ENCODE measurements at regions not wholly inside any gene's neighbourhood (a gene's known extent, or its start where the extent isn't known, plus 50 kb on each side); places are given as distances from the start of the nearest gene placed in this dataset.

GRCh38 chr2:22283436-22283835, 1101.5 kb upstream of the KLHL29 start:
- no peak for TF ChIP-seq CTCF (IDR thresholded peaks at IDR 0.05; ENCODE audit: insufficient read depth, low read length, poor library complexity, severe bottlenecking)
- no peak for TF ChIP-seq EZH2phosphoT487 (conservative IDR thresholded peaks at IDR 0.05; ENCODE audit: low read length)
- Histone ChIP-seq H3K4me2 (ENCODE audit: low read depth, low read length, poor library complexity, severe bottlenecking) (no peak overlapping the region), H4K20me1 (ENCODE audit: low read depth, low read length) (no peaks in the 10 kb centered on the region)

GRCh38 chr2:22290302-22290701, 1094.7 kb upstream of the KLHL29 start:
- H3K79me2 ChIP-seq (ENCODE audit: insufficient read depth, low read length), result no peaks in the 10 kb centered on the region
- no peak overlapping the region for H3K27ac ChIP-seq (ENCODE audit: low read depth, low read length)
- no peak overlapping the region for H3K4me3 ChIP-seq (ENCODE audit: insufficient read depth, low read length, poor library complexity, severe bottlenecking)
- H4K20me1 ChIP-seq (ENCODE audit: low read depth, low read length), result no peaks in the 10 kb centered on the region
- H3F3A ChIP-seq (ENCODE audit: insufficient read depth), result no peaks in the 10 kb centered on the region
- no peaks in the 10 kb centered on the region for H3K27me3 ChIP-seq (ENCODE audit: low read length)
- no peaks in the 10 kb centered on the region for H3K9me3 ChIP-seq (ENCODE audit: insufficient read depth, low read length)
- H3K4me2 ChIP-seq (ENCODE audit: low read depth, low read length, poor library complexity, severe bottlenecking), result no peak overlapping the region
- H3K9me2 ChIP-seq (replicated peaks; ENCODE audit: insufficient read depth, low read length), result no peaks in the 10 kb centered on the region
- no peak overlapping the region for H3K9ac ChIP-seq (ENCODE audit: low read length)
- TF ChIP-seq CTCF (IDR thresholded peaks at IDR 0.05; ENCODE audit: insufficient read depth, low read length, poor library complexity, severe bottlenecking) (no peak), EZH2phosphoT487 (conservative IDR thresholded peaks at IDR 0.05; ENCODE audit: low read length) (no peak)
- H2AFZ ChIP-seq (ENCODE audit: low read depth, low read length, severe bottlenecking), result no peak overlapping the region
- H3K36me3 ChIP-seq (ENCODE audit: low read length), result no peaks in the 10 kb centered on the region

More at GRCh38 chr2:22283436-22283835, 1101.5 kb upstream of the KLHL29 start:
- Histone ChIP-seq H3F3A (ENCODE audit: insufficient read depth) (no peaks in the 10 kb centered on the region), H3K27ac (ENCODE audit: low read depth, low read length) (no peak overlapping the region), H3K36me3 (ENCODE audit: low read length) (no peaks in the 10 kb centered on the region), H3K27me3 (ENCODE audit: low read length) (no peaks in the 10 kb centered on the region), H3K9me2 (replicated peaks; ENCODE audit: insufficient read depth, low read length) (no peaks in the 10 kb centered on the region), H3K9me3 (ENCODE audit: insufficient read depth, low read length) (no peaks in the 10 kb centered on the region), H3K9ac (ENCODE audit: low read length) (no peak overlapping the region), H2AFZ (ENCODE audit: low read depth, low read length, severe bottlenecking) (no peak overlapping the region), H3K79me2 (ENCODE audit: insufficient read depth, low read length) (no peaks in the 10 kb centered on the region), H3K4me3 (ENCODE audit: insufficient read depth, low read length, poor library complexity, severe bottlenecking) (no peak overlapping the region)

- Histone ChIP-seq H4K20me1 (ENCODE audit: low read depth, low read length) (no peaks in the 10 kb centered on the region), H3K27ac (ENCODE audit: low read depth, low read length) (no peak overlapping the region), H3K9me2 (replicated peaks; ENCODE audit: insufficient read depth, low read length) (no peaks in the 10 kb centered on the region), H2AFZ (ENCODE audit: low read depth, low read length, severe bottlenecking) (no peak overlapping the region), H3K36me3 (ENCODE audit: low read length) (no peaks in the 10 kb centered on the region), H3K9ac (ENCODE audit: low read length) (no peak overlapping the region), H3K4me3 (ENCODE audit: insufficient read depth, low read length, poor library complexity, severe bottlenecking) (no peak overlapping the region), H3K79me2 (ENCODE audit: insufficient read depth, low read length) (no peaks in the 10 kb centered on the region), H3F3A (ENCODE audit: insufficient read depth) (no peaks in the 10 kb centered on the region), H3K4me2 (ENCODE audit: low read depth, low read length, poor library complexity, severe bottlenecking) (no peak overlapping the region), H3K27me3 (ENCODE audit: low read length) (no peaks in the 10 kb centered on the region), H3K9me3 (ENCODE audit: insufficient read depth, low read length) (no peaks in the 10 kb centered on the region)
- TF ChIP-seq CTCF (IDR thresholded peaks at IDR 0.05; ENCODE audit: insufficient read depth, low read length, poor library complexity, severe bottlenecking), result no peak
- TF ChIP-seq EZH2phosphoT487 (conservative IDR thresholded peaks at IDR 0.05; ENCODE audit: low read length), result no peak
Measured at GRCh38 chr2:22290909-22291473, 1094.0 kb upstream of the KLHL29 start.
